HG03159 (cell line): ENCODE measurements at regions not wholly inside any gene's neighbourhood (a gene's known extent, or its start where the extent isn't known, plus 50 kb on each side); places are given as distances from the start of the nearest gene placed in this dataset.

Source experiments
- ATAC-seq: cut with Tn5 transposase; IDR thresholded peaks from one replicate; pipeline ENCODE4 v1.9.1; 2021; ENCODE audit warnings: mild to moderate bottlenecking, moderate library complexity; ENCODE audit not compliant: unreplicated experiment

DNA sequence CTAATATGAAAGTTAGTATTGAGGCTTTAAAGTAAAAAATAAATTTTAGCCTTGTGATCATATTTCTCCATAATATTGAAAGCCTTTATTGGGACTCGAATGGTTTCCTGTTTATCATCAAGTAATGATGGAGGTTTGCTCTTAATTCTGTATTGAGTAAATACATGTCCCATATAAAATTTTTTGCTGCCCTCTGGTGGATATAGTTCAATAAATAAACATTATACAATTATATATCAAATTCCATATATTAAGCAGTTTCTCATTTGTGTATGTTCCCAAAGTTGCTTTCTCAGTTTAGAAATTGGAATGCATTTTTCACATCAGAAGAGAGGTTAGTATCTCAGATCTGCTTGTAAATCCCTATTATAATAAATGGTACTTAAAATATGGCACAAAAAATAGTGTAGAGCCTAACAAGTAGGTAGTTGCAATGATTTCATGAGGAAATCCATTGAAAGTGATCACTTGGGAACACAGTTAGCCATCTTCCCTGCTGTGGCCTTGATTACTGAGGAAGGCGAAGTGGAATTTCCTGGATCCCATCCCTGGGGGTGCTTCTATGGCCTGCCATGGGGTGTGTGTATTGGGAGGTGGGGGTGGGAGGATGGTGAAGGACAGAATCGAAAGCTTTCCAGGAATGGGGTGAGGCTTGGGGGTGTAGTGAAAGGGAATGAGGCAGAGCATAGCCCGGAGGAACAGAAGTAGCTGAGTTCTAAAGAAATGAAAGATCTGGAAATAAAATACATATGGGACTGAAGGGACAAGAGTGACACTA, 84.1 kb upstream of the C21orf91 start:
- ATAC-seq = no peak

DNA sequence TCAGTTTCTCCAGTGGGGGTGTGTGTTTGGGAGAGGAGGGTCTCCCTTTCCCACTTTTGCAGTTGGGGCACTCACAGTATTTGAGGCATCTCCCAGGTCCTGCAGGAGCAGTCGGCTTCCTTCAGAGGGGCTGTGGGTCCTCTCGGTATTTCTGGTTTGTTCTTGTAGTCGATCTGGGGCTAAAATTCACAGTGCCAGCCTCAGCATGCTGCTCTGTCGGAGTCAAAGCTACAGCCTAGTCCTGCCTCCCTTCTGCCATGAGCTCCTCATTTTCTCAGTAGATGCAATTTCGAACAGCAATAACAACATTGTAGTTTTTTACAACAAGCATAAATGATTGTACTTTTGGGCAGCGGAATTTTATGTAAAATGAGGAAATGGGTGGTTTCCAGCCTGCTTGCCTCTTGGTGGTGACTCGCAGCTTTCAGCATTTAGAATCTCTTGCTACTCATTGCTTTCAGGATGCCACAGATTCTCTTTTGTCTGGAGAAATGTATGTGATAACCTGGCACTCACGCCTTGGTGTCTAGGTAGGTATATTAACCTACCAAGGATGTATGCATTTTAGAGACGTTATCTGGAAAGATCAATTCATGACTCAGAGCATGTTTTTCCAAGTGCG, 82.4 kb upstream of the C21orf91 start:
- ATAC-seq = no peak

DNA sequence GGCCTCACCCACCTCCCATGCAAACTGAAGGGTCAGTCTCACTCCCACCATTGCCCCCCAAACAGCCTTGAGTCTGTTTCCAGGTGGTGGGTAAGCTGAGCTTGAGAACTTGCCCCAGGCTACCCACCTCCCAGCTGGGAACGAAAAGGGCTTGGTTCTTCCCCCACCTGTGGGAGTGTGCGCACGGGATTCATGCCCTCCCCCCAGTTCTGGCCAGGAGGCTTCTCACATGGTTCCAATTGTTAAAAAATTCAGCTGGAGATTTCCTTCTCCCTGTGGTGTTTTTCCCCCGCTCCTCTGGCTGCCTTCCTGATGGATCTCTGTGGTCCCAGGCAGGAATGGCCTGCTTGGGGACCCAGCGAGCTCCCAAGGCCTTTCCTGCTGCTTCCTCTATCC, 81.8 kb upstream of the C21orf91 start:
- no peak for ATAC-seq

DNA sequence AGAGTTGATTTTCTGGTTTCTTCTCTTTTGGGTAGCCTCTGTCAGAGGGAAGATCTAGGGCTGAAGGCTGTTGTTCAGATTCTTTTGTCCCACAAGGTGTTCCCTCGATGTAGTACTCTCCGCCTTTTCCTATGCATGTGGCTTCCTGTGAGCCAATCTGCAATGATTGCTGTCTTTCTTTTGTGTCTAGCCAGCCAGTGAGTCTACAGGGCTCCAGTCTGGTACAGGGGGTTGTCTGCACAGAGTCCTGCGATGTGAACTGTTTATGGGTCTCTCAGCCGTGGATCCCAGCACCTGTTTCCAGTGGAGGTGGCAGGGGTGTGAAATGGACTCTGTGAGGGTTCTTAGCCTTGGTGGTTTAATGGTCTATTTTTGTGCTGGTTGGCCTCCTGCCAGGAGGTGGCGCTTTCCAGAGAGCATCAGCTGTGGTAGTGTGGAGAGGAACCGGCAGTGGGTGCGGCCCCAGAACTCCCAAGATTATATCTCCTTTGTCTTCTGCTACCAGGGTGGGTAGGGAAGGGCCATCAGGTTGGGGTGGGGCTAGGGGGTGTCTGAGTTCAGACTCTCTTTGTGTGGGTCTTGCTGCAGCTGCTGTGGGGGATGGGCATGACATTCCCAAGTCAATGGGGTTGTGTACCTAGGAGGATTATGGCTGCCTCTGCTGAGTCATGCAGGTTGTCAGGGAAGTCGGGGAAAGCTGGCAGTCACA, 81.3 kb upstream of the C21orf91 start:
- no peak for ATAC-seq

DNA sequence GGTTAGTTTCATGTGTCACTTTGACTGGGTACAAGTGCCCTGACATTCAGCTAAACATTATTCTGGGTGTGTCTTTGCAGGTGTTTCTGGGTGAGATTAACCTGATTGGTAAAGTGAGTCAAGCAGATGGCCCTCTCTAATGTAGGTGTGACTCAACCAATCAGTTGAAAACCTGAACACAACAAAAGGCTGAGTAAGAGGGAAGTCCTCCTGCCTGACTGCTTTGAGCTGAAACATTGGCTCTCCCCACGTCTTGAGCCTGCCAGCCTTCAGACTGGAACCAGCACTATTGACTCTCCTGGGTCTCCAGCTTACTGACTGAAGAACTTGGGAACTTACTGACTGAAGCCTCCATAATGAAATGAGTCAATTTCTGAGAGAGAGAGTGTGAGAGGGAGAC, 70.0 kb upstream of the C21orf91 start:
- no peak for ATAC-seq

DNA sequence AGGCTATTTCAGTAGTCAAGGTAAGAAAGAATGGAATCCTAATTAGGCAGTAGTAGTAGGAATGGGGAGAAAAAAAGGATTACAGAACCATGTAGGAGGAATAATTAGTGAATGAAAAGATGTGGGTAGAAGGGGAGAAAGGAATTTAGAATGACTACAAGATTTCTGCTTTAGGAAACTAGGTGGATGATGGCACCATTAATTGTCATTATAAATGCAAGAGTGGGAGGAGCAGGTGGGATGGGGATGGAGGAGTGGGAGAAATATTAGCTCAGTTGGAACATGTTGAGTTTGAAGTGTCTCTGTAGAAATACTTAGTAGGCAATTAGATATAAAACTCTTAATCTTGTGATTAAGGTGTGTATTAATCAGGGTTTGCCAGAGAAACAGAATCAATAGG, 50.0 kb upstream of the C21orf91 start:
- ATAC-seq = no peak
